ENCODE measurements at regions not wholly inside any gene's neighbourhood (a gene's known extent, or its start where the extent isn't known, plus 50 kb on each side); places are given as distances from the start of the nearest gene placed in this dataset.
"Not testable (repeated sequence)": the region's sequence is repeated elsewhere in the genome, so short reads cannot be mapped to it uniquely, and the experiment has no call there.

DNA sequence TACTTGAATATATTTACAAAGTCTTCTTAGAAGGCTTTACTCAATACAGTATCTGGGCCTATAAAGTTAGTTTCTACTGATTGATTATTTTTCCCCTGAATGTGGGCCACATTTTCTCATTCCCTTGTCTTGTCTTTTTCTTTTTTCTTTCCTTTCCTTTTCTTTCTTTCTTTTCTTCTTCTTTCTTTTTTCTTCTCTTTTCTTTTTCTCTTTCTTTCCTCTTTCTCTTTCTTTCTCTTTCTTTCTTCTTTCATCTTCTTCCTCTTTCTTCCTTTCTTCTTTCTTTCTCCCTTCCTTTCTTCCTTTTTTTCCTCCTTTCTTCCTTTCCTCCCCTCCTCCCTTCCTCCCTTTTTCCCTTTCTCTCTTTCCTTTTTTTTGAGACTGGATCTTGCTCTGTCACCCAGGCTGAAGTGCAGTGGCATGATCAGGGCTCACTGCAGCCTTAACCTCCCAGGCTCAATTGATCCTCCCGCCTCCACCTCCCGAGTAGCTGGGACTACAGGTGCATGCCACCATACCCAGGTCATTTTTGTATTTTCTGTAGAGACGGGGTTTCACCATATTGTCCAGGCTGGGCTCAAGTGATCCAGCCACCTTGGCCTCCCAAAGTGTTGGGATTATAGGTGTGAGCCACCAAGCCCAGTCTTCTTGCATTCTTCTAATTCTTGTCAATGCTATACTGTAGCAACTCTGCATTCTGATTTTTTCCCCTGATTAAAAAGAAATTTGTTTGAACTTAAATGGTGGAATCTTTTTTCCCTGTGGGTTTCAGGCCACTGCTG lies 133.1 kb upstream of the FBXO11 start:
- DNase-seq (ENCODE audit: extremely low read depth in 1 of 11, low read depth in 9 of 11, low spot score in 4 of 11): no peak

DNA sequence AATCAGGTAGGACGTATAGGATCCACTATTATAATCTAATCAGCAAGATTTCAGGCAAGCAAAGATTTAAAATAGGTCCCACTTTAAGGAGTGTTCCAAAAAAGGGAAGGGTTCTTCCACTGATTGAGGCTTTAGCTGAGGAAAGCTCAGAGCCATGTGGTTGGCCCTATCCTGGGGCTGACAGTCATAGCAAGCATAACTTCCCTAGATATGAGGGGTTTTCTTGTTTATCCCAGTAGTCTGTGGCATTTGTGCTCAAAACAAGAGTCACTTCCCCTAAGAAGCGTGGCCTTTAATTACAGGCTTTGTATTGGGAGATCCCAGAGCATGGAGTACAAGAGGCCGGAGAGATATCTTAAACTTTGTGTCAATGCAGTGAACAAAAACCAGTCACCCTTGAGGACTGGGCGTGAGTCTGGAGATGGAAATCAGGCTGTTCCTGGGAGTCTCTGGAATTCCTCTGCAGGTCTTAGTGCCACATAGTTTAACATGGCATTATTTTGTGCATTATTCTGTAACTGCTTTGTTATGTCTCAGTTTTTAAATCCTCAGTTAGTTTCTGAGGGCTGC lies 136.9 kb upstream of the FBXO11 start:
- DNase-seq (ENCODE audit: extremely low read depth in 1 of 11, low read depth in 9 of 11, low spot score in 4 of 11): no peak

DNA sequence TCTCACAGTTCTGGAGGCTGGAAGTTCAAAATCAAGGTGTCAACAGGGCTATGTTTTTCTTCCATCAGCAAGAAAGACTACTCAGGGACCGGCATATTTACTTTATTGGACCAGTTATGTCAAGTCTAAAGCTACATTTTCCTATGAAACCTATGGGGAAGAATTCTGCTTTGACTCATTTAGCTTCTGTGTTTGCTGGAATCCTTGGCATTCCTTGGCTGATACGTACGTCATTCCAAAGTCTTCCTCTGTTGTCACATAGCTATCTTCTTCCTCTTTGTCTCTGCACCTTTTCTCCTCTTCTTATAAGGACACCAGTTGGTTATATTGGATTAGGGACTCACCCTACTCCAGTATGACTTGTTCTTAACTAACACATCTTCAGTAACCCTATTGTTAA lies 137.4 kb upstream of the FBXO11 start:
- DNase-seq (ENCODE audit: extremely low read depth in 1 of 11, low read depth in 9 of 11, low spot score in 4 of 11): no peak

DNA sequence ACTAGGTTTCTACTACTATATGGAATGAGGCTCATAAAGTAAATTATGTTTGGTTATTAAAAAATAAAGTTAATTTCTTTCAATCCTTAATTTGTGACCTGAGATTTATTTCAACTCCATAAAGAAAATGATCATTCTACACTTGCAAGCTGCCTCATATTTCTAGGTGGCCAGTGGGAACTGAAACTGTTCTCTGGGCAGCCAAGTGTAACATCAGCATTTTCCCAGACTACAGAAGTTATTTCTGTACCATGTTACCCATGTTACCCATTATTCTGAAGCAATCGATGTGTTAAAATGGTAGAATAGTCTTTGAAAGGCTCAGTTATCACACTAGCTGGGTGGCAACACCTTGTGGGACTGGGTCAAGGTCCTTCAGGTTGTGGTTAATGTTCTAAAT lies 139.3 kb upstream of the FBXO11 start:
- DNase-seq (ENCODE audit: extremely low read depth in 1 of 11, low read depth in 9 of 11, low spot score in 4 of 11): no peak

DNA sequence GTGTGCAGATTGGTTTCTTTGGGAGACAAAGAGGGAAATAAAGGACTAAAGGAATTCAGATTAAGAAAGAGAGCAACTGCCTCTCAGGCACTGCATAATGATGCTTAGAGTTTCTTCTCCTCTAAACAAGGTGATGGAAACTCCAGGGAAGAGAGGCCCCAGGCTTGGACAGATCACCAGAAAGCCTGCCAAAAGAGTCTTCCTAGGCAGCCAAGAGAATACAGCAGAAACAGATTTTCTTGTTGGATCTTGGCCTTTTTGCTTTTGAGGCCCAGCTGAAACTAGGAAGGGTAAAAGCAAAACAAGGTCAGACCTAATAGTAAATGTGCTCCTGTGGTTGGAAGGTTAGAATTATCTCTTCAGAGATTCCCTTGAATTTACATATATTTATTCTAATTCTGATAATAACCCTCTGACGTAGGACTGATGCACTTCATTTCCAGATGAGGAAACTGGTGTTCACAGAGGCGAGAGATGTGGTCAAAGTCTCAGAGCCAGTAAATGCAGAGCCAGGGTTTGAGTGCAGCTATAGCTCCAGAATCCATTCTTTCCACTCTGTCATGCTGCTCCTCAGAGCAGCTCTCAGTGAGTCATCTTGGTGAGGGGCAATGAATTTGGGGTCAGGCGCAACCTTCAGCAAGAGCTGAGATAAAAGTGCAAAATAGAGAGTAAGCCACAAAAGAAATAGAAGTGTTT lies 142.3 kb upstream of the FBXO11 start:
- DNase-seq (ENCODE audit: extremely low read depth in 1 of 11, low read depth in 9 of 11, low spot score in 4 of 11): no peak

DNA sequence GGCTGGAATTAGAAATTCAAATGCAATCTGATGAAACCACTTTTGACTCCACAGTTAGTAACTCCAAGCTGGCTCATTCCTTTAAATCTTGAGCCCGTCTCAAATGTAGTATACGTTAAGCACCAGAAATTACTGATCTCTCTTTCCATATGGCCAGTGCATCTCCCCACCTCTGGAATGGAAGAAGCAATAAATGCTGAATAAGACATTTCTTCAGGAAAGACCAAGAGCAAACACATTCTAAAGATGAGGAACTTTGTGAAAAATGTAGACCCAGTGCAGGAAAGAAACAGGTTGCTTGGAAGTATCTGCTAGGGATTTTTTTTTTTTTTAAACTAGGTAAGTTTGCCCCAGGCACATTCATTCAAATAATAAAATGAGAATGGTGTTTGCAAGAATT lies 143.1 kb upstream of the FBXO11 start:
- no peak for DNase-seq (ENCODE audit: extremely low read depth in 1 of 11, low read depth in 9 of 11, low spot score in 4 of 11)

DNA sequence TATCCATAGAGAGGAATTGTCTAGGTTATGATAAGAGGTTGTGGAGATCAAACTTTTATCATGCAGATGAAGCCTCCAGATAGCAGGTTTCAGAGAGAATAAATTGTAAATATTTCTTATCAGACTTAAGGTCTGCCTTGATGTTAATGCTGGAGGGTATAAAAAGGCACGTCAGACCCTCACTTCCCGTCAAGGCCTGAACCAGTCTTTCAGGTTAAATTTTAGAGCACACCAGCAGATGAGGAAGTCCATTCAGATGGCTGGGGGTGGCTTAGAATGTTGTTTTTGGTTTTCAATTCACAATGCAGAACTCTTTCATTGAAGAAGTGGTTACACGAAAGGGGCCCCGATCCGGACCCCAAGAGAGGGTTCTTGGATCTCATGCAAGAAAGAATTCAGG lies 144.4 kb upstream of the FBXO11 start:
- DNase-seq (ENCODE audit: extremely low read depth in 1 of 11, low read depth in 9 of 11, low spot score in 4 of 11): no peak

DNA sequence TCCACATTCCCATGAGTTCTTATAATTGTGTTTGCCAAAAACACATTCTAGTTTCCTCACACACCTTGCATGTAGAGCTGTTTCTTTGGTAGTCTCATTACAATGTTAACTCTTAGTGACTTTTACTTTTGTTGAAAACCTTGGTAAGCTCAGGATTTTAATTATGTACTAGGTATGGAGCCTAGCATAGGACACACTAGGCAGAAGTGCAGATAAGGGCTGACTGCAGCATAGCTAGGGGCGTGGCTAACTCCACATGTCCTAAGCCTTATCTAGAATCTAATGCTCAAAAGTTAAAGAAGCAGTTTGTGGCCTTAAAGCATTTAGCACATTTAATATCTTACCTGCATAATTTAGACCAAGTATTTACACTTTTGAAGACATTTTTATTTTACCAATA lies 153.7 kb upstream of the FBXO11 start:
- no peak for DNase-seq (ENCODE audit: extremely low read depth in 1 of 11, low read depth in 9 of 11, low spot score in 4 of 11)

DNA sequence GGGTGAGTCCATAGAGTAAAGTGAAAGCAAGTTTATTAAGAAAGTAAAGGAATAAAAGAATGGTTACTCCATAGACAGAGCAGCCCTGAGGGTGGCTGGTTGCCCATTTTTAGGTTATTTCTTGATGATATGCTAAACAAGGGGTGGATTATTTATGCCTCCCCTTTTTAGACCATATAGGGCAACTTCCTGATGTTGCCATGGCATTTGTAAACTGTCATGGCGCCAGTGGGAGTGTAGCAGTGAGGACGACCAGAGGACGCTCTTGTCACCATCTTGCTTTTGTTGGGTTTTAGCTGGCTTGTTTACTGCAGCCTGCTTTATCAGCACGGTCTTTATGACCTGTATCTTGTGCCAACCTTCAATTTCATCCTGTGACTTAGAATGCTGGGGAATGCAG lies 155.4 kb upstream of the FBXO11 start:
- not testable (repeated sequence) for DNase-seq (ENCODE audit: extremely low read depth in 1 of 11, low read depth in 9 of 11, low spot score in 4 of 11)

DNA sequence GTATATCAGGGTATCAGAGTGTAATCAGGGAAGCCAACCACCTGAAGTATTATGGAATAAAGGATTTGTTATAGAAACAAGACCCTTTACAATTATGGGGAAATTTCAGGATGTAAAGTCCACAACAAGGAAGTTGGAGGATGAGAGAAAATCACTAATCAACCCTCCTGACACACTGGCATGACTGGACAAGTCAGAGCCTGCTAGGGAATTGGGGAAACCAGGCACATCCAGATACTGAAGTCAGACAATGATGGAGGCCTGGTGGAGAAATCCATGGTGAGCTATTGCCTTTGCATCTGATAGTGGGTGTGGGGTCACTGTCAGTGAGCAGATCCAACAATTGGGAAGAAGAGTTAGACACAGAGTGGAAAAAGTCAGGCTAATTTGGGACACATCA lies 158.8 kb upstream of the FBXO11 start:
- no peak for DNase-seq (ENCODE audit: extremely low read depth in 1 of 11, low read depth in 9 of 11, low spot score in 4 of 11)

DNA sequence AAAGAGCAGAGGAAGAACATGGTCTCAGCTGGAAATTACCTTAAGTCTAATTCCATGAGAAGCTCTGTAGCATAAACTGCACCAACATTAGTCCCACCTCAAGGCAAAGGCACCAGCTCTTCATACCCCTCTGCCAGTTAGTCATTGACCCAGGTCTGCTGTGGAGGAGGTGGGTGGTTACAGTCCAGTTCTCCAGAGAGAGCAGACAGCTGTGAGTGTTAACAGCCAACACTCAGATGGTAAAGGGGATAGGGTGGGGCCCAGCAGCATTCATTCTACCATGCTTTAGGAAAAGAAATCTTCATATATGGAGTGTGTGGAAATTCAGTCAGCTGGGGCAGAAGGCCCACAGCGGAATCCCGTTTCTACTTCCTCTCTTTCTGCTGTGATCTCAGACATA lies 159.7 kb upstream of the FBXO11 start:
- DNase-seq (ENCODE audit: extremely low read depth in 1 of 11, low read depth in 9 of 11, low spot score in 4 of 11): no peak

DNA sequence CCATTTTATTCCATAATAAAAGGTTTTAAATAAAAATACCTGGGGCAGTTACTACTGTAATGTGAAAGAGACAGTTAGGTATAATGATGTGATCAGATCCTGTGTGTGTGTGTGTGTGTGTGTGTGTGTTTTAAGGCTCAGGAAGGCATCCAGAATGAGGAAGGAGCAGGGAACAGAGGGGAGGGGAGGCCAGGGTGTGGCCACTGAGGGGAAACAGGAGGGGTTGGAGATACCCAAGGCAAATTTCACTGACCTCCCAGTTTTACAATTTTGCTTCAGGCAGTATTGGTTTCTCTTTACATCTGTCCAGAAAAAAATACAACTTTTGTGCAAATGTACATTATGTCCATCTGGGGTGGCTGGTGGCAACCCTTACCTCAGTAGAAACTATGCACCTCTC lies 163.5 kb upstream of the FBXO11 start:
- DNase-seq (ENCODE audit: extremely low read depth in 1 of 11, low read depth in 9 of 11, low spot score in 4 of 11): no peak

DNA sequence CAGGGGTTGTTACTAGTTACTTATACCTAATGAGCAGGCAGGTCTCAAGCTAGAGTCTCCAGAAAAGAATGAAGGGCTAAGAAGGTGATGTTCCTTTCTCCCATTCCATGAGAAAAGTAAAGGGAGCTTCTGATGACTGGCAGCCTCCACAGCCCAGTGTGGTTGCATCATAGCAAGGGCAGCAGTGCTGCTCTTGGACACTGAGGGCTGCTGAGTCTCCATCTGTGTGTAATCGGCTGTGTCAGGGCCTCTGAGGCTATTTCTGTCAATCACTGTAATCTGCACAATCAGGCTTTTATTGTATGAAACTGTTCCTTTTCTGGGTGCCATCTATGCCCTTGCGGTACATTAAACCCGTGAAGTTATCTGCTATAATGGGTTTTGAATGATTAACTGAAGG lies 164.1 kb upstream of the FBXO11 start:
- no peak for DNase-seq (ENCODE audit: extremely low read depth in 1 of 11, low read depth in 9 of 11, low spot score in 4 of 11)

DNA sequence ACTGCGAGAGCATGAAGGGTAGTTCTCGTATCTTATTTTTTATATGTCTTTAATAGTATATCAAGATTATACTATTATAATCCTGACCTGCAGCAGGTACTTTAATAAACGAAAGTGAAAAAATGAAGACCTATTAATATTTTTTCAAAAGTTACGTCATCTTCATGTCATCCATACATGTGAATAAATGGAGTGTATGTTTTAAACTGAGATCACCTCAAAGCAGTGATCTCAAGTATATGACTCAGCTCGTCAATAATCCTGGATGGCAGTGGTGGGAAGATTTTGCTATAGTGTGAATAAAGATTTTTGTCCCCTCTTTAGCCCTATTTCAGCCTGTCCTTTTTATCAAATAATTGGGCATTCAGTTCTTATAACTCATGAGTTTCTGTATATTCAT lies 166.3 kb upstream of the FBXO11 start:
- no peak for DNase-seq (ENCODE audit: extremely low read depth in 1 of 11, low read depth in 9 of 11, low spot score in 4 of 11)

DNA sequence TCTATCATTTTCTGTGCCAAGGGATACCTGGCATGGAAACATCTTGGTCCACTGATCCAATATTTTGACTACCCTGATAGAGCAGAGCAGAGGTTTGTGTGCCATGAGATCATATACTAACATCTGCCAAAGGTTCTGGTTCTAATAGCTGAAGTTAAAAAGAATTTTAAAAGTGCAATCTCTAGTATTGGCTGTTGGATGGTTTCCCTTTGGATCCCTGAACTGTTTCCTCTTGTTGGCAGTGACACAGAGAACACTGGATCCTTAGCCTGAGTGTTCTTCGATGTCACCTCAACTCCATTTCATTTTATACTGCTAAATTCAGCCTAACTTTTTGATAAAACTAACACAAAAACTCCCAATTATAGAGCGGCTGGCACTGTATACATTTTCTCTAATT lies 169.3 kb upstream of the FBXO11 start:
- DNase-seq (ENCODE audit: extremely low read depth in 1 of 11, low read depth in 9 of 11, low spot score in 4 of 11): no peak

DNA sequence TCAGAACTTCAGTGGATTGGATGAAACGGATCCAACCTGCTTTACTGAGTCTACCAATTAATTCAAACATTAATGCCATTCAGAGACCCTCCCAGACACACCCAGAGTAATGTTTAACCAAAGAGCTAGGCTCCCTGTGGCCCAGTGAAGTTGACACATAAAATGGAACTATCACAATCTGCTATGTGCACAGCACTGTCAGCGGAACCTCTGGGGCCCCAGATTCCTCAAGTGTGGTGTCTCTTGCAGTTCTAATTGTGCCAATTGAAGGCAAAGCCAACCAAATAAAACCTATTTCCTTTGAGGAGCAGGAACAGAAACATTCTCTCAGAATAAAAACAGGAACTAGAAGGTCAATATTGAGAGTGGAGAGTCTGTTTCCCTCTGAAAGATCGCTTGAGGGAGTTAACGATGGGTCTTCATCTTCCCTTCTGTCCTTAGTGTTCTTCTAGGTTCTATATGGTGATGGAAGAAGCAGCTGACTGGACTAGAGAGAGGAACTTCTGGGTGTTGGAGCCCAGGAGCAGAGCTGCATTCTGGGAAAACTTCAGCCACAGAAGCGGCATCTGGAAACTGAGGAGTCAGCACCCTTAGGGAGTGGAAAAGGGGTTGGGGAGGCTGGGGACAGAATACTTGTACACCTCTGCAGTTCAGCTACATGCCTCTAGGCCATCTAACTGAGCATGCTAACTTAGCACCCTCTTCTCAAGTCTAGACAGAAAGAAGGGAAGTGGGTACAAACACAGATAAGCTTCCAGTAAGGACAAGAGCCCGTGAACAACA lies 174.4 kb upstream of the FBXO11 start:
- DNase-seq (ENCODE audit: extremely low read depth in 1 of 11, low read depth in 9 of 11, low spot score in 4 of 11): no peak

DNA sequence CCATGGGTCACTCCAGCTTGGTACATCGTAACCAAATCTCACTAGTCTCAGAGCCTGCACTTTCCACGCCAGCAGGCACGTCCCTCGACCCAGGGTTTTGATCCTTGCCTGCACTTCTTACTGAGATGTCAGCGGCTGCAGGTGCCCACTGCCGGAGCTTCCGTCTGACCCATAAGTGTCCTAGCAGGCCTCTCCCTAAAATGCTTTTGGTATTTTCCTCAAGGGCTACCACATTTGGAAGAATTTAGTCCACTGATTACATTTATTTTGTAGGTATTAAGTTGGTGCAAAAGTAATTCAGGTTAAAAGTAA lies 175.0 kb upstream of the FBXO11 start:
- no peak for DNase-seq (ENCODE audit: extremely low read depth in 1 of 11, low read depth in 9 of 11, low spot score in 4 of 11)

DNA sequence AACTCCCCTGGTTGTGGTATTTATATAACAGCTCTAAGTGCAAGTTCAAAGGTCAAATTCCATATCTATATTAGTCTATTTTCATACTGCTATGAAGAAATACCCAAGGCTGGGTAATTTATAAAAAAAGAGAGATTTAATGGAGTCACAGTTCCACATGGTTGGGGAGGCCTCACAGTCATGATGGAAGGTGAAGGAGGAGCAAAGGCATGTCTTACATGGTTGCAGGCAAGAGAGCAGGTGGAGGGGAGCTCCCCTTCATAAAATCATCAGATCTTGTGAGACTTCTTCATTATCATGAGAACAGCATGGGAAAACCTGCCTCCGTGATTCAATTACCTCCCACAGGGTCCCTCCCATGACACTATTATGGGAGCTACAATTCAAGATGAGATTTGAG lies 179.6 kb upstream of the FBXO11 start:
- no peak for DNase-seq (ENCODE audit: extremely low read depth in 1 of 11, low read depth in 9 of 11, low spot score in 4 of 11)

DNA sequence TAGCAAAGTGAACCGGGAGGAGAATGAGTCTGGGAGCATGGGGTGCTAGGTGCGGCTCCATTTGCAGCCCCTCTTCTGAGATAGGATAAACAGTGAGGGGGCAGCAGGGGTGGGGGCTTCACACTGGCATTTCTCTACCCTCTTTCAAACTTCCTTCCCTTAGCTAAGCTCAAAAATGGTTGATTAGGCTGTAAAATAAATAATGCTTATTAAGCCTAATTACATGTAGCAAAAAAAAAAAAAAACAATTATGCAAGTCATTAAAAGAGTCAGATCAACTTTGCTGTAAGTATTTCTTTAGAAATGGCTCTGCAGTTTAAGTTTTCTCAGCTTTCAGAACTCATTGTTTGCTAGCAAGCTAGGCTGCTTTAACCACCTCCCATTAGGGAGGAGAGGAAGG lies 182.7 kb upstream of the FBXO11 start:
- no peak for DNase-seq (ENCODE audit: extremely low read depth in 1 of 11, low read depth in 9 of 11, low spot score in 4 of 11)

DNA sequence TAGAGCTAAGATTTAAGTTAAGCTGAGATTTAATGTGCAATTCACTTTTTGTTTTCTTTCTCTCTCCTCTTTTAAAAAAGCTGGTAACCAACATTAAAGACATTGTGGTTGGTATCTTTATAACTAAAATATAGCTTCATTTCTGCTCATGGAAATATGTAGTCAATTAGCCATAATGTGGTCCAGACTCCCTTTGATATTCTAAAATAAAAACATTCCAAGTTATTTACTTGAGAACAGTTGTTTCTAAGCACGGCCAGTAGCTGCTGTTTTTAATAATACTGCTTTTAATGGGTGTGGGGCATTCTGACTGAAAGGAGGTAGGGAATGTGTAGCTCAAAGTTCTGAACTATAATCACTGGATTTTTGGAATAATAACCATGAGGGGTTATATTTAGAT lies 183.3 kb upstream of the FBXO11 start:
- no peak for DNase-seq (ENCODE audit: extremely low read depth in 1 of 11, low read depth in 9 of 11, low spot score in 4 of 11)
